Neuronal stem cell (in vitro differentiated cells): ENCODE measurements at regions not wholly inside any gene's neighbourhood (a gene's known extent, or its start where the extent isn't known, plus 50 kb on each side); places are given as distances from the start of the nearest gene placed in this dataset.
"Not testable (repeated sequence)": the region's sequence is repeated elsewhere in the genome, so short reads cannot be mapped to it uniquely, and the experiment has no call there.

Experiments
- DNase-seq: peaks from one replicate; pipeline ENCODE4 v3.0.0-alpha.2; 2013; ENCODE audit warnings: low spot score
- H2AFZ ChIP-seq: one replicate; pipeline ENCODE4 v1.6.1; 2013; ENCODE audit warnings: mild to moderate bottlenecking, low read length, inconsistent platforms
- H2AK5ac ChIP-seq: 2 replicates; pipeline ENCODE4 v1.6.1; 2013; ENCODE audit warnings: low read depth, mild to moderate bottlenecking, inconsistent platforms, low read length, moderate library complexity, mixed read lengths
- H2BK120ac ChIP-seq: 2 replicates; pipeline ENCODE4 v1.6.1; 2013; ENCODE audit warnings: low read depth, mild to moderate bottlenecking, inconsistent platforms, low read length, moderate library complexity, mixed read lengths
- H2BK12ac ChIP-seq: one replicate; pipeline ENCODE4 v1.6.1; 2013; ENCODE audit warnings: low read length, inconsistent platforms
- H2BK15ac ChIP-seq: 2 replicates; pipeline ENCODE4 v1.6.1; 2013; ENCODE audit warnings: mild to moderate bottlenecking, low read length, inconsistent platforms, mixed read lengths
- H2BK5ac ChIP-seq: one replicate; pipeline ENCODE4 v1.6.1; 2013; ENCODE audit warnings: inconsistent platforms, mild to moderate bottlenecking, low read length, moderate library complexity
- H3K14ac ChIP-seq: one replicate; pipeline ENCODE4 v1.6.1; 2013; ENCODE audit warnings: low read length, inconsistent platforms
- H3K18ac ChIP-seq: 2 replicates; pipeline ENCODE4 v1.6.1; 2013; ENCODE audit warnings: low read length, inconsistent platforms
- H3K23ac ChIP-seq: 2 replicates; pipeline ENCODE4 v1.6.1; 2013; ENCODE audit warnings: low read depth, mild to moderate bottlenecking, mixed read lengths, low read length, inconsistent platforms; ENCODE audit not compliant: poor library complexity
- H3K27ac ChIP-seq: replicated peaks from 3 replicates; pipeline ENCODE4 v1.5.1; 2013; ENCODE audit warnings: low read length, inconsistent platforms
- H3K27me3 ChIP-seq, 3 experiments: 2 replicates each; pipeline ENCODE4 v1.6.1; 2013; ENCODE audit warnings: low read length in 3 of 3, mild to moderate bottlenecking in 2 of 3, inconsistent platforms in 1 of 3, low read depth in 1 of 3, mixed read lengths in 1 of 3, moderate library complexity in 1 of 3; ENCODE audit not compliant: control insufficient read depth in 3 of 3, insufficient read depth in 3 of 3
- H3K36me3 ChIP-seq, 2 donors: replicated peaks in 1 of 2; 2 replicates each; pipeline ENCODE4 v1.6.1; 2013; ENCODE audit warnings: low read length in 2 of 2; ENCODE audit not compliant: control insufficient read depth in 2 of 2, insufficient read depth in 2 of 2
- H3K4ac ChIP-seq: 2 replicates; pipeline ENCODE4 v1.6.1; 2013; ENCODE audit warnings: inconsistent platforms, mild to moderate bottlenecking, low read length, moderate library complexity
- H3K4me1 ChIP-seq, 2 donors: 1 replicate in 1 of 2; 2 replicates in 1 of 2; pipeline ENCODE4 v1.6.1; 2013; ENCODE audit warnings: low read length in 2 of 2, low read depth in 1 of 2; ENCODE audit not compliant: control insufficient read depth in 2 of 2, insufficient read depth in 1 of 2
- H3K4me2 ChIP-seq: one replicate; pipeline ENCODE4 v1.6.1; 2013; ENCODE audit warnings: mild to moderate bottlenecking, low read length, inconsistent platforms; ENCODE audit not compliant: insufficient read depth, poor library complexity, severe bottlenecking
- H3K4me3 ChIP-seq, 2 donors: 2 replicates each; pipeline ENCODE4 v1.5.1; 2013; ENCODE audit warnings: low read length in 2 of 2, mild to moderate bottlenecking in 2 of 2, inconsistent platforms in 1 of 2, moderate library complexity in 1 of 2
- H3K79me1 ChIP-seq: one replicate; pipeline ENCODE4 v1.6.1; 2013; ENCODE audit warnings: low read depth, mild to moderate bottlenecking, inconsistent platforms, low read length, moderate library complexity
- H3K9ac ChIP-seq: one replicate; pipeline ENCODE4 v1.6.1; 2013; ENCODE audit warnings: mild to moderate bottlenecking, low read depth, low read length, inconsistent platforms; ENCODE audit not compliant: poor library complexity
- H3K9me3 ChIP-seq, 2 donors: replicated peaks in 1 of 2; 2 replicates each; pipeline versions ENCODE3 to v1.6.1; 2013; ENCODE audit warnings: low read length in 2 of 2, mild to moderate bottlenecking in 2 of 2, inconsistent platforms in 1 of 2, low read depth in 1 of 2, mixed read lengths in 1 of 2, moderate library complexity in 1 of 2; ENCODE audit not compliant: control insufficient read depth in 2 of 2, insufficient read depth in 1 of 2
- H4K8ac ChIP-seq: one replicate; pipeline ENCODE4 v1.6.1; 2013; ENCODE audit warnings: low read depth, mild to moderate bottlenecking, inconsistent platforms, low read length, moderate library complexity
- H4K91ac ChIP-seq: one replicate; pipeline ENCODE4 v1.6.1; 2013; ENCODE audit warnings: low read length, low read depth, mild to moderate bottlenecking, inconsistent platforms; ENCODE audit not compliant: poor library complexity
- WGBS, 2 donors: extraction: QIAGEN DNeasy Blood & Tissue Kit; methylation state at CpG; one replicate each; pipeline ENCODE4 v1.1.7; 2013; ENCODE audit warnings: missing lambda C conversion rate in 2 of 2, mixed read lengths in 1 of 2; ENCODE audit not compliant: insufficient read length in 2 of 2, insufficient replicate concordance in 1 of 2; ENCODE audit errors: extremely low coverage in 2 of 2; 5-methylcytosine and 5-hydroxymethylcytosine counted together

GRCh38 chr21:10410354-10410929, 110.9 kb upstream of the TPTE start:
- H3K27me3 ChIP-seq, H3K4me2 ChIP-seq, H3K4me3 ChIP-seq, H3K79me1 ChIP-seq, H2BK120ac ChIP-seq, H4K91ac ChIP-seq, DNase-seq, H2AFZ ChIP-seq, H3K4ac ChIP-seq, H2BK12ac ChIP-seq, H2BK5ac ChIP-seq, H3K9ac ChIP-seq, H3K18ac ChIP-seq, H3K36me3 ChIP-seq, H3K27ac ChIP-seq, H3K23ac ChIP-seq, H3K4me1 ChIP-seq, H3K14ac ChIP-seq, H2AK5ac ChIP-seq, H4K8ac ChIP-seq, H2BK15ac ChIP-seq: not testable (repeated sequence)
- H3K9me3 ChIP-seq: peaks cover 0 to 17% of the 10 kb centered on the region in 2 donors
- no CpG with 5 or more reads among the region's 5 CpGs for WGBS, 2 donors

DNA sequence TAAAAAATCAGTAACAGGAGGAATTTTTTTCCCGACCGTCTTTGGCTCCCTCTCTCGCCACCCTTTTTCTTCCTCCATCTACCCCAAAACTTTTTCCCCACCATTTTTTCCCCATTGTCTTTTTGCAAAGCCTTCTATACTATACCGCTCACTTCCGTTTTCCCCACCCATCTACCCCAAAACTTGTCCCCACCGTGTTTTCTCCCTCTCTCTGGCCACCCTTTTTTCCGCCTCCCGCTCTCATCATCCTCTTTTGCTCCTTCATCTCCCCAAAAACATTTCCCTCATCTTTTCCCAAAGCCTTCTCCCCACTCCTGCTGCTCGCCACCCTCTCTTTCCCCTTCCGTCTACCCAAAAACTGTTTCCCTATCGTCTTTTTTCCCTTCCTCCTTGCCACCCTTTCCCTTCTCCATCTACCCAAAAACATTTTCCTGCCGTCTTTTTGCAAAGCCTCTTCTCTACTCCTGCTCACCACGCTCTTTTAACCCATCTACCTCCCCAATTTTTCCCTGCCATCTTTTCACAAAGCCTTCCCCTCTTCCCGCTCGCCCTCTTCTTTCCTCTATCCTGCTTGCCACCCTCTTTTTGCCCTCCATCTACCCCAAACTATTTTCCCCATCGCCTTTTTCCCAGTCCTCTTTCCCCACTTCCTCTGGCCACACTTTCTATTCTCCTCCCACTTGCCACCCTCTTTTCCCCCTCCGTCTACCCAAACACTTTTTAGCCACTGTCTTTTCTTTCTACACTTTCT, 109.4 kb upstream of the TPTE start:
- not testable (repeated sequence) for H3K27ac ChIP-seq, H3K36me3 ChIP-seq, H3K27me3 ChIP-seq, H3K4ac ChIP-seq, H3K9ac ChIP-seq, H2AFZ ChIP-seq, H4K8ac ChIP-seq, DNase-seq, H2BK5ac ChIP-seq, H3K4me1 ChIP-seq, H3K79me1 ChIP-seq, H2AK5ac ChIP-seq, H2BK15ac ChIP-seq, H2BK12ac ChIP-seq, H3K4me2 ChIP-seq, H3K23ac ChIP-seq, H2BK120ac ChIP-seq, H4K91ac ChIP-seq, H3K4me3 ChIP-seq, H3K18ac ChIP-seq, H3K14ac ChIP-seq
- H3K9me3 ChIP-seq: peaks cover 0 to 23% of the 10 kb centered on the region in 2 donors
- WGBS, 2 donors: 100% methylated on average over 2 of the region's 17 CpGs

GRCh38 chr21:10412928-10413246, 108.5 kb upstream of the TPTE start:
- H3K4me2 ChIP-seq, H2BK120ac ChIP-seq, H3K4me1 ChIP-seq, H4K8ac ChIP-seq, H3K79me1 ChIP-seq, H2BK15ac ChIP-seq, H2BK12ac ChIP-seq, H3K27me3 ChIP-seq, H3K18ac ChIP-seq, H3K14ac ChIP-seq, H3K27ac ChIP-seq, H2AK5ac ChIP-seq, H3K4ac ChIP-seq, DNase-seq, H3K36me3 ChIP-seq, H3K23ac ChIP-seq, H4K91ac ChIP-seq, H2AFZ ChIP-seq, H2BK5ac ChIP-seq, H3K4me3 ChIP-seq: not testable (repeated sequence)
- peak overlapping the region; percentile 17 for H3K9ac ChIP-seq
- H3K9me3 ChIP-seq: peaks cover 0 to 26% of the 10 kb centered on the region in 2 donors
- WGBS, 2 donors: 100% methylated on average over 1 to 3 of the region's 8 CpGs

DNA sequence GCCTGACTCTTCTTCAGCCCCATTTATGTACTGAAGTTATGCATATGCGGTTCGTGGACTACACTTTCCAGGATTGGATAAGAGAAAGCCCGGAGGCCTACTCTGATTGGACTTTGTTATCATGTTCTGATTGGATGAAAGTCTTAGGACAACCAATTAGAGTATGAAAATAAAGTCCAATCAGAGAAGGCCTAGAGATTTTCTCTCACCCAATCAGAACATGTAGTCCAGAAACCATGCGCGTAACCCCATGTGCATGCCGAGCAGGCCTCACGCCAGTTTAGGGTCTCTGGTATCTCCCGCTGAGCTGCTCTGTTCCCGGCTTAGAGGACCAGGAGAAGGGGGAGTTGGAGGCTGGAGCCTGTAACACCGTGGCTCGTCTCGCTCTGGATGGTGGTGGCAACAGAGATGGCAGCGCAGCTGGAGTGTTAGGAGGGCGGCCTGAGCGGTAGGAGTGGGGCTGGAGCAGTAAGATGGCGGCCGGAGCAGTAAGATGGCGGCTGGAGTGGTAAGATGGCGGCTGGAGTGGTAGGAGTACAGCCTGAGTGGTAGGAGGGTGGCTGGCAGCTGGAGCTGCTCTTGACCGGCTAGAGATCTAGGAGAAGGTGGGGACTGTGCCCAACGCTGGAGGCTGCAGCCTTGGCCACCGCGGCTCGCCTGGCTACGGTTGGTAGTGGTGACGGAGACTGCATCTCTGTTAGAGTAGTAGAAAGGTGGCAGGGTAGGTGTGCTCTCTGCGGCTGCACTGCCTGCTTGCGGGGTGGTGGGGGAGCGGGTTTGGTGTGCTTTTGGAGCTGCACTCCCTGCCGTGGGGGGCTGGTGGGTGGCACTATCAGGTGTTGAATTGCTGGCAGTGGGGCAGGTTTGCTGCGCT, 107.9 kb upstream of the TPTE start:
- H3K23ac ChIP-seq: peak overlapping the region; percentile 45
- H4K91ac ChIP-seq, H3K4ac ChIP-seq, H3K4me1 ChIP-seq, H3K14ac ChIP-seq, H2BK15ac ChIP-seq, H2BK12ac ChIP-seq, DNase-seq, H3K27ac ChIP-seq, H3K18ac ChIP-seq, H2AK5ac ChIP-seq, H4K8ac ChIP-seq, H2BK5ac ChIP-seq, H3K36me3 ChIP-seq, H3K79me1 ChIP-seq, H3K9ac ChIP-seq, H2BK120ac ChIP-seq, H3K27me3 ChIP-seq, H3K4me2 ChIP-seq: not testable (repeated sequence)
- H3K9me3 ChIP-seq: peaks cover 0 to 28% of the 10 kb centered on the region in 2 donors
- WGBS, 2 donors: no CpG with 5 or more reads among the region's 31 CpGs
- H2AFZ ChIP-seq: peak overlapping the region; percentile 30
- peak overlapping the region in 1 of 2 donors; percentile 11 for H3K4me3 ChIP-seq
